H1 (cell line): ENCODE measurements at regions not wholly inside any gene's neighbourhood (a gene's known extent, or its start where the extent isn't known, plus 50 kb on each side); places are given as distances from the start of the nearest gene placed in this dataset.

Experiments
- CBX8 ChIP-seq: fragments of 300-800, 300-1000 bp; sonication (generic); IDR thresholded peaks from 2 replicates; pipeline ENCODE4 v1.7.1; 2016; ENCODE audit warnings: low read depth, low read length, borderline replicate concordance
- E2F6 ChIP-seq: IDR thresholded peaks from 2 replicates; pipeline ENCODE4 v1.6.1; 2012; ENCODE audit warnings: inconsistent platforms

- TF ChIP-seq CBX8: no peak
- TF ChIP-seq E2F6: no peak
- TF ChIP-seq, all 59 proteins: peak for 0
Measured at GRCh38 chr4:67071641-67072040, 473.7 kb downstream of the CENPC start (continued).
